ENCODE measurements at regions not wholly inside any gene's neighbourhood (a gene's known extent, or its start where the extent isn't known, plus 50 kb on each side); places are given as distances from the start of the nearest gene placed in this dataset.

GRCh38 chr2:104249629-104250028, 604.3 kb upstream of the POU3F3 start:
- TF ChIP-seq EZH2 (IDR thresholded peaks at IDR 0.05; ENCODE audit: insufficient read depth, poor library complexity, severe bottlenecking) (no peak), EZH2phosphoT487 (IDR thresholded peaks at IDR 0.05; ENCODE audit: insufficient read depth, low read depth) (no peak)

Measured in GM23248 (cell line).